ENCODE measurements at regions not wholly inside any gene's neighbourhood (a gene's known extent, or its start where the extent isn't known, plus 50 kb on each side); places are given as distances from the start of the nearest gene placed in this dataset.

DNA sequence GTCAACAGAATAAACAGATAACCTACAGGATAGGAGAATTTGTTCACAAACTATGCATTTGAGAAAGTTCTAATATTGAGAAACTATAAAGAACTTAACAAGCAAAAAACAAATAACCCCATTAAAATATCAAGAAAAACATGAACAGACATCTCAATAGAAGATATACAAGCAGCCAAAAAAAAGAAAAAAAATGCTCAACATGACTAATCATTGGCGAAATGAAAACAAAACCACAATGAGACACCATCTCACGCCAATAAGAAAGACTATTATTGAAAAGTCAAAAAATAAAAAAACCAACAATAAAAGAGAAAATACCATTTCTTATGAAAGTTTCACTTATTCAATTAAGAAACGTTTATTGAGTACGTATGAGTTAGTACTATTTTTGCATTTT, 800.5 kb downstream of the CBLN2 start:
- ATAC-seq: no peak
- H3K36me3 ChIP-seq: no peaks in the 10 kb centered on the region
- H3K27ac ChIP-seq: no peak overlapping the region
- intact Hi-C loops (cut with DNase I): no loop called here
- no peaks in the 10 kb centered on the region for H3K4me1 ChIP-seq
- no peaks in the 10 kb centered on the region for H3K27me3 ChIP-seq (ENCODE audit: low read depth)
- H3K9me3 ChIP-seq: no peaks in the 10 kb centered on the region
- no peak for TF ChIP-seq CTCF (IDR thresholded peaks at IDR 0.05)
- DNase-seq: no peak
- no peak overlapping the region for H3K4me3 ChIP-seq

GRCh38 chr18:71729611-71730010, 814.5 kb downstream of the CBLN2 start:
- intact Hi-C loops (cut with DNase I): no loop called here
- ATAC-seq (no peak), DNase-seq (no peak)
- Histone ChIP-seq H3K4me3 (no peak overlapping the region), H3K4me1 (no peaks in the 10 kb centered on the region), H3K27me3 (ENCODE audit: low read depth) (no peaks in the 10 kb centered on the region), H3K9me3 (no peaks in the 10 kb centered on the region), H3K36me3 (no peaks in the 10 kb centered on the region), H3K27ac (no peak overlapping the region)
- no peak for TF ChIP-seq CTCF (IDR thresholded peaks at IDR 0.05)

- Histone ChIP-seq H3K27ac (no peak overlapping the region), H3K27me3 (ENCODE audit: low read depth) (no peaks in the 10 kb centered on the region), H3K4me1 (no peaks in the 10 kb centered on the region), H3K9me3 (no peaks in the 10 kb centered on the region), H3K36me3 (no peaks in the 10 kb centered on the region), H3K4me3 (no peak overlapping the region)
- no peak for ATAC-seq
- TF ChIP-seq CTCF (IDR thresholded peaks at IDR 0.05): no peak
- intact Hi-C loops (cut with DNase I): no loop called here
- DNase-seq: no peak
Measured at GRCh38 chr18:71727909-71728308, 816.2 kb downstream of the CBLN2 start.

GRCh38 chr18:71725256-71725655, 818.9 kb downstream of the CBLN2 start:
- DNase-seq: no peak
- H3K4me3 ChIP-seq: no peak overlapping the region
- H3K9me3 ChIP-seq: no peaks in the 10 kb centered on the region

GRCh38 chr18:71707985-71708500, 836.1 kb downstream of the CBLN2 start:
- intact Hi-C loops (cut with DNase I): no loop called here

More at GRCh38 chr18:71725256-71725655, 818.9 kb downstream of the CBLN2 start:
- intact Hi-C loops (cut with DNase I): no loop called here
- no peaks in the 10 kb centered on the region for H3K4me1 ChIP-seq
- no peaks in the 10 kb centered on the region for H3K36me3 ChIP-seq
- H3K27ac ChIP-seq: no peak overlapping the region
- H3K27me3 ChIP-seq (ENCODE audit: low read depth): no peaks in the 10 kb centered on the region
- TF ChIP-seq CTCF (IDR thresholded peaks at IDR 0.05): no peak
- no peak for ATAC-seq

More at GRCh38 chr18:71707985-71708500, 836.1 kb downstream of the CBLN2 start:
- Histone ChIP-seq H3K27me3 (ENCODE audit: low read depth) (no peaks in the 10 kb centered on the region), H3K9me3 (no peaks in the 10 kb centered on the region), H3K4me3 (no peak overlapping the region), H3K27ac (no peak overlapping the region), H3K4me1 (no peaks in the 10 kb centered on the region), H3K36me3 (no peaks in the 10 kb centered on the region)
- DNase-seq (no peak), ATAC-seq (no peak)
- TF ChIP-seq CTCF (IDR thresholded peaks at IDR 0.05): no peak

Data from lower lobe of right lung (tissue), 2 donors.